ENCODE measurements at regions not wholly inside any gene's neighbourhood (a gene's known extent, or its start where the extent isn't known, plus 50 kb on each side); places are given as distances from the start of the nearest gene placed in this dataset.

GRCh38 chr15:62625429-62626033 is 417.0 kb upstream of the TPM1 start:
- no peak for DNase-seq (ENCODE audit: low read depth in 2 of 3, low spot score in 2 of 3)

- DNase-seq (ENCODE audit: low read depth in 2 of 3, low spot score in 2 of 3), result no peak
These were observed 415.6 kb upstream of the TPM1 start for GRCh38 chr15:62626903-62627302.

GRCh38 chr15:62631076-62631724 is 411.3 kb upstream of the TPM1 start:
- DNase-seq (ENCODE audit: low read depth in 2 of 3, low spot score in 2 of 3), result no peak

- DNase-seq (ENCODE audit: low read depth in 2 of 3, low spot score in 2 of 3), result no peak
These were observed 405.5 kb upstream of the TPM1 start for GRCh38 chr15:62636823-62637573.

GRCh38 chr15:62637574-62637897 is 405.0 kb upstream of the TPM1 start:
- no peak for DNase-seq (ENCODE audit: low read depth in 2 of 3, low spot score in 2 of 3)

- no peak for DNase-seq (ENCODE audit: low read depth in 2 of 3, low spot score in 2 of 3)
These were observed 404.5 kb upstream of the TPM1 start for GRCh38 chr15:62637950-62638619.

GRCh38 chr15:62639432-62639831 is 403.1 kb upstream of the TPM1 start:
- DNase-seq (ENCODE audit: low read depth in 2 of 3, low spot score in 2 of 3), result no peak

- no peak for DNase-seq (ENCODE audit: low read depth in 2 of 3, low spot score in 2 of 3)
These were observed 402.5 kb upstream of the TPM1 start for GRCh38 chr15:62639906-62640605.

- DNase-seq (ENCODE audit: low read depth in 2 of 3, low spot score in 2 of 3), result peak in 1 of 3 donors; percentile 14
These were observed 400.7 kb upstream of the TPM1 start for GRCh38 chr15:62641825-62642224.

GRCh38 chr15:62643572-62643971 is 399.0 kb upstream of the TPM1 start:
- DNase-seq (ENCODE audit: low read depth in 2 of 3, low spot score in 2 of 3), result no peak

GRCh38 chr15:62644216-62644888 is 398.2 kb upstream of the TPM1 start:
- no peak for DNase-seq (ENCODE audit: low read depth in 2 of 3, low spot score in 2 of 3)

GRCh38 chr15:62644889-62645742 is 397.4 kb upstream of the TPM1 start:
- no peak for DNase-seq (ENCODE audit: low read depth in 2 of 3, low spot score in 2 of 3)

- DNase-seq (ENCODE audit: low read depth in 2 of 3, low spot score in 2 of 3), result no peak
These were observed 395.2 kb upstream of the TPM1 start for GRCh38 chr15:62647202-62647842.

GRCh38 chr15:62647843-62648505 is 394.6 kb upstream of the TPM1 start:
- no peak for DNase-seq (ENCODE audit: low read depth in 2 of 3, low spot score in 2 of 3)

GRCh38 chr15:62648954-62649353 is 393.6 kb upstream of the TPM1 start:
- DNase-seq (ENCODE audit: low read depth in 2 of 3, low spot score in 2 of 3), result no peak

- peak in 2 of 3 donors; percentile 19 to 67 for DNase-seq (ENCODE audit: low read depth in 2 of 3, low spot score in 2 of 3)
These were observed 392.6 kb upstream of the TPM1 start for GRCh38 chr15:62649793-62650420.

- DNase-seq (ENCODE audit: low read depth in 2 of 3, low spot score in 2 of 3), result peak in 2 of 3 donors; percentile 8 to 45
These were observed 389.4 kb upstream of the TPM1 start for GRCh38 chr15:62653122-62653521.

GRCh38 chr15:62656071-62656470 is 386.5 kb upstream of the TPM1 start:
- no peak for DNase-seq (ENCODE audit: low read depth in 2 of 3, low spot score in 2 of 3)
